ENCODE measurements at regions not wholly inside any gene's neighbourhood (a gene's known extent, or its start where the extent isn't known, plus 50 kb on each side); places are given as distances from the start of the nearest gene placed in this dataset.

- intact Hi-C loops (cut with DNase I; ENCODE audit: low total_unique reads) = no loop called here
- no peak overlapping the region for H3K27ac ChIP-seq
- H3K9me3 ChIP-seq = no peaks in the 10 kb centered on the region
- H3K36me3 ChIP-seq = no peaks in the 10 kb centered on the region
- H3K27me3 ChIP-seq = no peaks in the 10 kb centered on the region
- H3K4me3 ChIP-seq = no peak overlapping the region
- no peak for DNase-seq (ENCODE audit: low spot score in 2 of 2)
- no peaks in the 10 kb centered on the region for H3K4me1 ChIP-seq
- TF ChIP-seq CTCF (IDR thresholded peaks at IDR 0.05) (no peak), POLR2A (IDR thresholded peaks at IDR 0.05) (no peak), POLR2AphosphoS5 (IDR thresholded peaks at IDR 0.05) (no peak)
Observed at GRCh38 chr16:48057048-48057447, 98.7 kb downstream of the ABCC12 start.

- Histone ChIP-seq H3K27ac (no peak overlapping the region), H3K4me1 (no peaks in the 10 kb centered on the region), H3K27me3 (no peaks in the 10 kb centered on the region), H3K36me3 (no peaks in the 10 kb centered on the region), H3K4me3 (peak overlapping the region in 1 of 3 donors; percentile 18), H3K9me3 (no peaks in the 10 kb centered on the region)
- DNase-seq (ENCODE audit: low spot score in 2 of 2) = peak in 1 of 2 donors; percentile 28
- TF ChIP-seq POLR2A (IDR thresholded peaks at IDR 0.05) (no peak), CTCF (IDR thresholded peaks at IDR 0.05) (peak in 2 of 3 donors; percentile 53 to 60)
- intact Hi-C loops (cut with DNase I; ENCODE audit: low total_unique reads) = no loop called here
Observed at GRCh38 chr16:48054881-48055601, 100.8 kb downstream of the ABCC12 start.

GRCh38 chr16:48053418-48053745 lies 102.4 kb downstream of the ABCC12 start:
- Histone ChIP-seq H3K9me3 (no peaks in the 10 kb centered on the region), H3K27ac (no peak overlapping the region), H3K4me3 (no peak overlapping the region), H3K27me3 (no peaks in the 10 kb centered on the region), H3K4me1 (no peaks in the 10 kb centered on the region), H3K36me3 (no peaks in the 10 kb centered on the region)
- TF ChIP-seq POLR2A (IDR thresholded peaks at IDR 0.05) (no peak), CTCF (IDR thresholded peaks at IDR 0.05) (no peak), POLR2AphosphoS5 (IDR thresholded peaks at IDR 0.05) (no peak)
- no peak for DNase-seq (ENCODE audit: low spot score in 2 of 2)
- intact Hi-C loops (cut with DNase I; ENCODE audit: low total_unique reads) = no loop called here

GRCh38 chr16:48052731-48053417 lies 102.9 kb downstream of the ABCC12 start:
- no peaks in the 10 kb centered on the region for H3K36me3 ChIP-seq
- H3K27me3 ChIP-seq = no peaks in the 10 kb centered on the region
- no peak overlapping the region for H3K4me3 ChIP-seq
- no peak overlapping the region for H3K27ac ChIP-seq
- no peaks in the 10 kb centered on the region for H3K4me1 ChIP-seq
- TF ChIP-seq CTCF (IDR thresholded peaks at IDR 0.05) (no peak), POLR2AphosphoS5 (IDR thresholded peaks at IDR 0.05) (no peak), POLR2A (IDR thresholded peaks at IDR 0.05) (no peak)
- no peaks in the 10 kb centered on the region for H3K9me3 ChIP-seq
- no peak for DNase-seq (ENCODE audit: low spot score in 2 of 2)
- intact Hi-C loops (cut with DNase I; ENCODE audit: low total_unique reads) = no loop called here

GRCh38 chr16:48050871-48051270 lies 104.9 kb downstream of the ABCC12 start:
- no peaks in the 10 kb centered on the region for H3K9me3 ChIP-seq
- TF ChIP-seq POLR2A (IDR thresholded peaks at IDR 0.05) = no peak
- no peak for TF ChIP-seq POLR2AphosphoS5 (IDR thresholded peaks at IDR 0.05)
- no peak for TF ChIP-seq CTCF (IDR thresholded peaks at IDR 0.05)
- H3K36me3 ChIP-seq = no peaks in the 10 kb centered on the region
- H3K4me3 ChIP-seq = no peak overlapping the region
- DNase-seq (ENCODE audit: low spot score in 2 of 2) = no peak
- H3K27ac ChIP-seq = no peak overlapping the region
- intact Hi-C loops (cut with DNase I; ENCODE audit: low total_unique reads) = no loop called here
- no peaks in the 10 kb centered on the region for H3K4me1 ChIP-seq
- H3K27me3 ChIP-seq = no peaks in the 10 kb centered on the region
